ENCODE measurements at regions not wholly inside any gene's neighbourhood (a gene's known extent, or its start where the extent isn't known, plus 50 kb on each side); places are given as distances from the start of the nearest gene placed in this dataset.
"Not testable (repeated sequence)": the region's sequence is repeated elsewhere in the genome, so short reads cannot be mapped to it uniquely, and the experiment has no call there.

- Histone ChIP-seq H3K4me1 (ENCODE audit: insufficient read depth) (no peaks in the 10 kb centered on the region), H3F3A (ENCODE audit: insufficient read depth) (no peaks in the 10 kb centered on the region), H4K20me1 (ENCODE audit: insufficient read depth) (no peaks in the 10 kb centered on the region), H2AFZ (no peak overlapping the region), H3K79me2 (ENCODE audit: insufficient read depth) (no peaks in the 10 kb centered on the region), H3K9me3 (ENCODE audit: low read depth) (no peaks in the 10 kb centered on the region), H3K4me3 (no peak overlapping the region), H3K27me3 (replicated peaks; ENCODE audit: insufficient read depth) (no peaks in the 10 kb centered on the region), H3K9me2 (ENCODE audit: insufficient read depth) (no peaks in the 10 kb centered on the region), H3K4me2 (ENCODE audit: unreplicated experiment) (no peak overlapping the region), H3K9ac (no peak overlapping the region), H3K27ac (no peak overlapping the region), H3K36me3 (ENCODE audit: low read depth) (no peaks in the 10 kb centered on the region)
- peak; percentile 20 for DNase-seq
- in situ Hi-C loops (cut with MboI), result no loop called here
- TF ChIP-seq EZH2 (IDR thresholded peaks at IDR 0.05; ENCODE audit: insufficient read depth, poor library complexity, severe bottlenecking) (no peak), EZH2phosphoT487 (IDR thresholded peaks at IDR 0.05; ENCODE audit: insufficient read depth, low read depth) (no peak)
- WGBS, 2 experiments (ENCODE audit: low coverage in 1 of 2, low lambda C conversion rate in 2 of 2, missing lambda C conversion rate in 2 of 2), result 25 to 31% methylated on average over 3 of the region's 3 CpGs
Measured at GRCh38 chr15:93759629-93760028, 471.7 kb upstream of the MCTP2 start.

GRCh38 chr15:93758824-93759223, 472.5 kb upstream of the MCTP2 start:
- H2AFZ ChIP-seq, result no peak overlapping the region
- in situ Hi-C loops (cut with MboI), result no loop called here
- 7 to 11% methylated on average over 2 of the region's 2 CpGs for WGBS, 2 experiments (ENCODE audit: low coverage in 1 of 2, low lambda C conversion rate in 2 of 2, missing lambda C conversion rate in 2 of 2)
- H3K9me2 ChIP-seq (ENCODE audit: insufficient read depth), result no peaks in the 10 kb centered on the region
- no peak overlapping the region for H3K27ac ChIP-seq
- no peak for TF ChIP-seq EZH2 (IDR thresholded peaks at IDR 0.05; ENCODE audit: insufficient read depth, poor library complexity, severe bottlenecking)
- no peak for TF ChIP-seq EZH2phosphoT487 (IDR thresholded peaks at IDR 0.05; ENCODE audit: insufficient read depth, low read depth)
- H4K20me1 ChIP-seq (ENCODE audit: insufficient read depth), result no peaks in the 10 kb centered on the region
- H3K4me3 ChIP-seq, result no peak overlapping the region
- no peak for DNase-seq
- H3K79me2 ChIP-seq (ENCODE audit: insufficient read depth), result no peaks in the 10 kb centered on the region
- no peaks in the 10 kb centered on the region for H3K27me3 ChIP-seq (replicated peaks; ENCODE audit: insufficient read depth)
- H3K9ac ChIP-seq, result no peak overlapping the region
- no peaks in the 10 kb centered on the region for H3K9me3 ChIP-seq (ENCODE audit: low read depth)
- no peaks in the 10 kb centered on the region for H3K4me1 ChIP-seq (ENCODE audit: insufficient read depth)
- no peak overlapping the region for H3K4me2 ChIP-seq (ENCODE audit: unreplicated experiment)
- H3K36me3 ChIP-seq (ENCODE audit: low read depth), result no peaks in the 10 kb centered on the region
- H3F3A ChIP-seq (ENCODE audit: insufficient read depth), result no peaks in the 10 kb centered on the region

GRCh38 chr15:93748710-93749109, 482.7 kb upstream of the MCTP2 start:
- no peaks in the 10 kb centered on the region for H3K27me3 ChIP-seq (replicated peaks; ENCODE audit: insufficient read depth)
- H3K9ac ChIP-seq, result no peak overlapping the region
- no peak overlapping the region for H3K27ac ChIP-seq
- no peak overlapping the region for H2AFZ ChIP-seq
- no peak overlapping the region for H3K4me3 ChIP-seq
- H3K36me3 ChIP-seq (ENCODE audit: low read depth), result no peaks in the 10 kb centered on the region
- no peaks in the 10 kb centered on the region for H3K9me2 ChIP-seq (ENCODE audit: insufficient read depth)
- H3K4me1 ChIP-seq (ENCODE audit: insufficient read depth), result no peaks in the 10 kb centered on the region
- H3K9me3 ChIP-seq (ENCODE audit: low read depth), result no peaks in the 10 kb centered on the region
- TF ChIP-seq EZH2 (IDR thresholded peaks at IDR 0.05; ENCODE audit: insufficient read depth, poor library complexity, severe bottlenecking) (no peak), EZH2phosphoT487 (IDR thresholded peaks at IDR 0.05; ENCODE audit: insufficient read depth, low read depth) (no peak)
- in situ Hi-C loops (cut with MboI), result no loop called here
- no peaks in the 10 kb centered on the region for H4K20me1 ChIP-seq (ENCODE audit: insufficient read depth)
- no peak for DNase-seq
- no peaks in the 10 kb centered on the region for H3F3A ChIP-seq (ENCODE audit: insufficient read depth)
- H3K4me2 ChIP-seq (ENCODE audit: unreplicated experiment), result no peak overlapping the region
- H3K79me2 ChIP-seq (ENCODE audit: insufficient read depth), result no peaks in the 10 kb centered on the region

- H4K20me1 ChIP-seq (ENCODE audit: insufficient read depth); H3K9ac ChIP-seq; H3K79me2 ChIP-seq (ENCODE audit: insufficient read depth); H3K4me2 ChIP-seq (ENCODE audit: unreplicated experiment); H3K27me3 ChIP-seq (replicated peaks; ENCODE audit: insufficient read depth); DNase-seq; H3K36me3 ChIP-seq (ENCODE audit: low read depth); H3K4me1 ChIP-seq (ENCODE audit: insufficient read depth); H2AFZ ChIP-seq; H3K27ac ChIP-seq; H3K4me3 ChIP-seq; H3F3A ChIP-seq (ENCODE audit: insufficient read depth); H3K9me3 ChIP-seq (ENCODE audit: low read depth); in situ Hi-C loops (cut with MboI); H3K9me2 ChIP-seq (ENCODE audit: insufficient read depth): not testable (repeated sequence)
- 53 to 65% methylated on average over 8 of the region's 8 CpGs for WGBS, 2 experiments (ENCODE audit: low coverage in 1 of 2, low lambda C conversion rate in 2 of 2, missing lambda C conversion rate in 2 of 2)
Measured at GRCh38 chr15:93734976-93735375, 496.4 kb upstream of the MCTP2 start.

- Histone ChIP-seq H3K4me3 (no peak overlapping the region), H3F3A (ENCODE audit: insufficient read depth) (no peaks in the 10 kb centered on the region), H3K27me3 (replicated peaks; ENCODE audit: insufficient read depth) (no peaks in the 10 kb centered on the region), H4K20me1 (ENCODE audit: insufficient read depth) (no peaks in the 10 kb centered on the region), H3K9me3 (ENCODE audit: low read depth) (no peaks in the 10 kb centered on the region), H3K9me2 (ENCODE audit: insufficient read depth) (no peaks in the 10 kb centered on the region), H3K4me2 (ENCODE audit: unreplicated experiment) (no peak overlapping the region), H2AFZ (no peak overlapping the region), H3K79me2 (ENCODE audit: insufficient read depth) (no peaks in the 10 kb centered on the region), H3K36me3 (ENCODE audit: low read depth) (no peaks in the 10 kb centered on the region), H3K4me1 (ENCODE audit: insufficient read depth) (no peaks in the 10 kb centered on the region), H3K27ac (no peak overlapping the region), H3K9ac (no peak overlapping the region)
- DNase-seq, result no peak
- TF ChIP-seq EZH2 (IDR thresholded peaks at IDR 0.05; ENCODE audit: insufficient read depth, poor library complexity, severe bottlenecking), result no peak
- TF ChIP-seq EZH2phosphoT487 (IDR thresholded peaks at IDR 0.05; ENCODE audit: insufficient read depth, low read depth), result no peak
- WGBS, 2 experiments (ENCODE audit: low coverage in 1 of 2, low lambda C conversion rate in 2 of 2, missing lambda C conversion rate in 2 of 2), result 52 to 53% methylated on average over 11 of the region's 11 CpGs
- in situ Hi-C loops (cut with MboI), result no loop called here
Measured at GRCh38 chr15:93730724-93731123, 500.6 kb upstream of the MCTP2 start.
